ENCODE measurements at regions not wholly inside any gene's neighbourhood (a gene's known extent, or its start where the extent isn't known, plus 50 kb on each side); places are given as distances from the start of the nearest gene placed in this dataset.

- DNase-seq = peak; percentile 37
Measured at GRCh38 chr9:118215549-118215948, 511.3 kb downstream of the TLR4 start.

- peak; percentile 94 for DNase-seq
Measured at GRCh38 chr9:118222375-118222774, 518.2 kb downstream of the TLR4 start.

GRCh38 chr9:118223111-118223510 is 518.9 kb downstream of the TLR4 start:
- peak; percentile 42 for DNase-seq

- DNase-seq = no peak
Measured at GRCh38 chr9:118230329-118230728, 526.1 kb downstream of the TLR4 start.

- peak; percentile 31 for DNase-seq
Measured at GRCh38 chr9:118236625-118237024, 532.4 kb downstream of the TLR4 start.

GRCh38 chr9:118238139-118238538 is 533.9 kb downstream of the TLR4 start:
- no peak for DNase-seq

- no peak for DNase-seq
Measured at GRCh38 chr9:118252027-118252426, 547.8 kb downstream of the TLR4 start.

GRCh38 chr9:118262191-118262590 is 558.0 kb downstream of the TLR4 start:
- DNase-seq = peak; percentile 13

- peak; percentile 20 for DNase-seq
Measured at GRCh38 chr9:118263949-118264348, 559.7 kb downstream of the TLR4 start.

GRCh38 chr9:118268046-118268445 is 563.8 kb downstream of the TLR4 start:
- peak; percentile 66 for DNase-seq

- DNase-seq = no peak
Measured at GRCh38 chr9:118269623-118270022, 565.4 kb downstream of the TLR4 start.

GRCh38 chr9:118271331-118271730 is 567.1 kb downstream of the TLR4 start:
- DNase-seq = no peak

GRCh38 chr9:118271936-118272335 is 567.7 kb downstream of the TLR4 start:
- peak; percentile 33 for DNase-seq

- DNase-seq = peak; percentile 35
Measured at GRCh38 chr9:118273048-118273447, 568.8 kb downstream of the TLR4 start.

GRCh38 chr9:118276784-118277183 is 572.6 kb downstream of the TLR4 start:
- no peak for DNase-seq

GRCh38 chr9:118281772-118282171 is 577.6 kb downstream of the TLR4 start:
- DNase-seq = peak; percentile 82

- DNase-seq = no peak
Measured at GRCh38 chr9:118283488-118283887, 579.3 kb downstream of the TLR4 start.

GRCh38 chr9:118290116-118290515 is 585.9 kb downstream of the TLR4 start:
- no peak for DNase-seq

- peak; percentile 57 for DNase-seq
Measured at GRCh38 chr9:118295413-118295812, 591.2 kb downstream of the TLR4 start.

- no peak for DNase-seq
Measured at GRCh38 chr9:118302721-118303120, 598.5 kb downstream of the TLR4 start.

- DNase-seq = no peak
Measured at GRCh38 chr9:118303216-118303615, 599.0 kb downstream of the TLR4 start.

- DNase-seq = peak; percentile 44
Measured at GRCh38 chr9:118305331-118305730, 601.1 kb downstream of the TLR4 start.

GRCh38 chr9:118306801-118307200 is 602.6 kb downstream of the TLR4 start:
- no peak for DNase-seq

GRCh38 chr9:118313965-118314364 is 609.8 kb downstream of the TLR4 start:
- no peak for DNase-seq

- DNase-seq = no peak
Measured at GRCh38 chr9:118316831-118317343, 612.7 kb downstream of the TLR4 start.

Data from NCI-H69 (cell line).